ENCODE measurements at regions not wholly inside any gene's neighbourhood (a gene's known extent, or its start where the extent isn't known, plus 50 kb on each side); places are given as distances from the start of the nearest gene placed in this dataset.

DNA sequence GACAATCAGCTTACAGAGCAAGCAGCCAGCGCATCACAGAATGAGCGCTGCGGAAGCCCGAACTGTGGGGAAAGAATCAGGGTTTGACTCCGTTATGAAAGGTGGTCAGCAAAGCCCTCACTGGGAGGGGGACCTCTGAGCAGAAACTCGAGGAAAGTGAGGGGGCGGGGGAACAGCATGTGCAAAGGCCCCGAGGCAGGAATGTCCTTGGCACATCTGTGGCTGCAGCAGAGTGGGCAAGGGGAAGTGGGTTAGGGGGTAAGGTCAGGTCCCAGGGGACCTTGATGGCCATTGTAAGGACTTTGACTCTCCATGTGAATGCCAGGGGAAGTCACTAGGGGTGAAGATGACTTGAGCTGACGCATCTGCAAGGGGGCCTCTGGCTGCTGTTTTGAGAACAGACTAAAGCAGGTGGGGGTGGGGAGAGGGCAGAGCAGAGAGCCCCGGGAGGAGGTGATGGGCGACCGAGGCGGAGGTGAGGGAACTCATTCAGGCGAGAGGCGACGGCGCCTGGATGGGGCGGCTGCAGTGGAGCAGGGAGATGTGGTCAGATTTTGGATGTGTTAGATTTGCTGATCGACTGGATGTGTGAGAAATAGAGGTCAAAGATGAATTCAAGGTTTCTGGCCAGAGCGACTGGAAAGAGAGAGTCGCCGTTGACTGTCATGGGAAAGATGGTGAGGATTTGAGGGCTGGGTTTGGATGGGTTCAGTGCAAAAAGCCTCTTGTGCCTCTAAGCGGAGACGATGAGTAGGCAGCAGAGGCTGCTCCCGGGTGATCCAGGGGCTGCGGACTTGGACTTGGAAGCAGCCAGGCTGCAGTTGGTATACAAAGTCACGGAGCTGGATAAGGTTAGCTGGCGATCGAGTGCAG is 108.0 kb upstream of the ZBTB40 start:
- DNase-seq (ENCODE audit: extremely low spot score): no peak
- Histone ChIP-seq H3K27ac (ENCODE audit: low read depth) (no peak overlapping the region), H3K4me3 (ENCODE audit: low read depth, low read length) (no peak overlapping the region), H3K36me3 (ENCODE audit: insufficient read depth) (no peaks in the 10 kb centered on the region), H3K4me1 (ENCODE audit: insufficient read depth) (no peaks in the 10 kb centered on the region)
- WGBS: 63% methylated on average over 29 of the region's 29 CpGs

DNA sequence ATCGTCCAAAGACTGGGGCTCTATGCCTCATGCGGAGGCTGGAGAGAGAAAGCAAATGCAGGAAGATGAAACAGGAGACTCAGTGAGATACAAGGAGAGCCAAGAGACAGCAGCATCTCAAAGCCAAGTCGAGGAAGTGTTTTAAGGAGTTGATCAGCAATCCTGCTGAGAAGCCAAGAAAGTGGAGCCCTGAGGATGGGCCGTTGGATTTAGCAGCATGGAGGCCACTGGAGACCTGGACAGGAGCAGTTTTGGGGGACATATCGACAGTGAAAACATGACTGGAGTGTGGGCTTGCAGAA is 107.4 kb upstream of the ZBTB40 start:
- no peaks in the 10 kb centered on the region for H3K36me3 ChIP-seq (ENCODE audit: insufficient read depth)
- no peak overlapping the region for H3K27ac ChIP-seq (ENCODE audit: low read depth)
- no peak for DNase-seq (ENCODE audit: extremely low spot score)
- no peak overlapping the region for H3K4me3 ChIP-seq (ENCODE audit: low read depth, low read length)
- H3K4me1 ChIP-seq (ENCODE audit: insufficient read depth): no peaks in the 10 kb centered on the region
- WGBS: 43% methylated on average over 5 of the region's 5 CpGs

DNA sequence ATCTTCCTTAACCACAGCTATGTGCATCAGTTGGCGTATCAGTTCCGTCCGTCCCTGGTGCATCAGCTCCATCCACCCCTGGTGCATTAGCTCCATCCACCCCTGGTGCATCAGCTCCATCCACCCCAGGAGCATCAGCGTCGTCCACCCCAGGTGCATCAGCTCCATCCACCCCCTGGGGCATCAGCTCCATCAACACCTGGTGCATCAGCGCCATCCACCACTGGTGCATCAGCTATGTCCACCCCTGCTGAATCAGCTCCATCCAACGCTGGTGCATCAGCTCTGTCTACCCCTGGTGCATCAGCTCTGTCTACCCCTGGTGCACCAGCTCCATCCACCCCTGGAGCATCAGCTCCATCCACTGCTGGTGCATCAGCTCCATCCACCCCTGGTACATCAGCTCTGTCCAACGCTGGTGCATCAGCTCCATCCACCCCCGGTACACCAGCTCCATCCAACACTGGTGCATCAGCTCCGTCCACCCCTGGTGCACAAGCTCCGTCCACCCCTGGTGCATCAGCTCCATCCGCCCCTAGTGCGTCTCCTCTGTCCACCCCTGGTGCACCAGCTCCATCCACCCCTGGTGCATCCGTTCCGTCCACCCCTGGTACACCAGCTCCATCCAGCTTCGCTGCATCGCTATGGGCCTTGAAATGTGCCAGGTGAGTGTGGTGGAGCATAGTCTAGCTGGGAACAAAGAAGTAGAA is 106.6 kb upstream of the ZBTB40 start:
- H3K27ac ChIP-seq (ENCODE audit: low read depth): no peak overlapping the region
- no peaks in the 10 kb centered on the region for H3K36me3 ChIP-seq (ENCODE audit: insufficient read depth)
- H3K4me3 ChIP-seq (ENCODE audit: low read depth, low read length): no peak overlapping the region
- no peaks in the 10 kb centered on the region for H3K4me1 ChIP-seq (ENCODE audit: insufficient read depth)
- WGBS: 91% methylated on average over 17 of the region's 17 CpGs
- DNase-seq (ENCODE audit: extremely low spot score): no peak

DNA sequence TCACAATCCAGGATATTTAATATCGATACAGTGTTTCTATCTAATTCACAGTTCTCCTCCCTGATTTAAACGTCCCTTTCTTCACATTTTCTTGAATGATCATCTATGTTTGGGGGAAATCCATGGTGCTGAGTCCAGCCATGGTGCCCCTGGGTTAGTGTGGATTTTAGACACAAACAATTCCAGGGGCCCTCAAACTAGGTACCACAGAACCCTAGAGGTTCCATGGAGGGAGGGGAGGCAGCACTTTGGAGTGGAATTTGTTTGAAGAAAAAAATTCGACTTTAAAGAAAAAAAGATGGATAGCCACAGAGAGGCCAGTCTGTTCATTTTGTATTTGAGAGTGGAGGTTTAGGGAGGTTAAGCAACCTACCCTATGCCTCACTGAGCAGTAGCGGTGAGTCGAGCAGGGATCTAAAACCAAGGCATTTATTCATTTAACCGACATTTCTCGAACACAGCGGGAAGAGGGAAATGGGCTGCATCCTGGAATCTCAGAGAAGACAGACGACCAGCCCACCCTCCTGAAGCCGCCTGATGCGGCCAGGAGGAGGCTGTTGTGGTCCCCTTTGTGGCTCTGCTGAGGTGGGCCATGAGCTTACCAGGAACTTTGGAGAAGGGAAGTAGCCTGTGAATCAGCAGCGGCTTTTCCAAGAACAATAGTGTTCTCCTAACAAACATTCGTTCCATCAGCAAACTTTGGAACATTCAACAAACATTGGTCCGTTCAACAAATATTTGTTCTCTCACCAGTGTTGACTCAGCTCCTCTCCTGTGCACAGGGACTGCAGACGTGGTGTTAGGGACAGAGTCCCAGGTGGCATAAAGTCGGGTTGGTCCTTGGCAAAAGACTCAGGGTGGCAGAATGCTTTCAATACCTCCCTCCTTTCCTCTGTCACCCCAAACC is 103.5 kb upstream of the ZBTB40 start:
- no peaks in the 10 kb centered on the region for H3K36me3 ChIP-seq (ENCODE audit: insufficient read depth)
- WGBS: 71% methylated on average over 16 of the region's 16 CpGs
- no peaks in the 10 kb centered on the region for H3K4me1 ChIP-seq (ENCODE audit: insufficient read depth)
- no peak overlapping the region for H3K4me3 ChIP-seq (ENCODE audit: low read depth, low read length)
- no peak overlapping the region for H3K27ac ChIP-seq (ENCODE audit: low read depth)
- no peak for DNase-seq (ENCODE audit: extremely low spot score)

DNA sequence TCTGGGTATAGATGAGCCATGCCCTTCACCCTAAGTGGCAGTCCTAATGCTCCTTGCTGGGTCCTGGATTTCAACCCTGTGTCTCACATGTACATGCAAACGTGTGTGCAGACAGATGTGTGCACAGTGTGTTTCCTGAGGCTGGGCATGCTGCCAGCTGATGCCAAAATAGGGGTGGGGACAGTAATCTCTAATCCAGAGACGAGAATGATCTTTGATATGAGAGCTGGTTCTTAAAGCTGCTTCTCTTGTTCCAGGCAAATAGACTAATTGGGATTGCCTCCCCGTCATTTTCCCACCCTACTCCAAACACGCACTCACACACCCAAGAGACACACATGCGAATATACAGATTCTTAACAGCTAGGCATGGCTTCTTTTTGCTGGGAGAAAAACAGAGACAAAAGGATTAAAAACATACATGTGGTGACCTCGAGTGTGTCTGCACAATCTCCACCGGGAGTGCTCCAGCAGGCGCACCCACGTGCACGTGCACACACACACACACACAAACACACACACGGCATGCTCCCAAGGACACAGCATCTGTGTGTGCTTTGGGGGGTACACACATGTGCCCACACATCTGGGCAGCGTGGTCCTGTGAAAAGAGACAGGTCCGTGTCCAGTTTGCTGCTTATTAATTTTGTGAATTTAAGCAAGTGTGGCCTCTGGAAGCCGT is 102.1 kb upstream of the ZBTB40 start:
- Histone ChIP-seq H3K4me3 (ENCODE audit: low read depth, low read length) (no peak overlapping the region), H3K27ac (ENCODE audit: low read depth) (no peak overlapping the region), H3K4me1 (ENCODE audit: insufficient read depth) (no peaks in the 10 kb centered on the region), H3K36me3 (ENCODE audit: insufficient read depth) (no peaks in the 10 kb centered on the region)
- no peak for DNase-seq (ENCODE audit: extremely low spot score)
- WGBS: 35% methylated on average over 14 of the region's 14 CpGs

DNA sequence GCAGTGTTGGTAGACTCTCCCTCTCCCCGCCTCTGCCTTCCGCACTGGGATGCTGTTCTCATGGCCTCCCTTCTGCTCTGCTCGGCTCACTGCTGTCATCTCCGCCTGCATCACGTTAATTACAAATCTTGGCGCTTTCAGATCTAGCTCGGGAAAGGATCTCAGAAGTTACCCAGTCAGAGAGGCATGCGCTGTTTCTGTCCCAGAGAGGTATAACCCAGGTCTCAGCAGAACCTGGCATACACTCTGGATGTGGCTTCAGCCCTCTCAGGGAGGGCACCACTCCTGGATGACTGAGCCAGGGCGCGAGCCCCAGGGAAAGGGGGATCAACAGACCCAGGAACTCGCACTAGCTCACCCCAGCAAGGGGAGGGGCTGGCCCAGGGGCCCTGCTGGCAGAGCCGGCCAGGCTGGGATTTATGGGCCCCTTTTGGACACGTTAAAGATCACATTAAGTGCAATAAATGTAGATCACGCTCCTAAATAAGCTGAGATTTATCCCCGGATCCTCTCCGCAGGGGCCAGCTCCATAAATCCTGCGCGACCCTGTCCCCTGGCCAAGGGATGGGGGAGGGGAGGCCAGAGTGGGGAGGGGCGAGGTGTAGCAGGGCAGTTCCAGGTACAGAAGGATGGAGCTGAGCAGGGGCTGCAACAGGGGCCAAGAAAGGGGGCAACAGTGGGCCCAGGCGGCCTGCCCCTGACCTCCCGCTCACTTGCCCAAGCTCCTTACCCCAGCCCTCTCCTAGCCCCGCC is 101.3 kb upstream of the ZBTB40 start:
- Histone ChIP-seq H3K4me1 (ENCODE audit: insufficient read depth) (no peaks in the 10 kb centered on the region), H3K27ac (ENCODE audit: low read depth) (no peak overlapping the region), H3K36me3 (ENCODE audit: insufficient read depth) (no peaks in the 10 kb centered on the region), H3K4me3 (ENCODE audit: low read depth, low read length) (no peak overlapping the region)
- peak; percentile 70 for DNase-seq (ENCODE audit: extremely low spot score)
- 10% methylated on average over 22 of the region's 22 CpGs for whole genome bisulfite sequencing

DNA sequence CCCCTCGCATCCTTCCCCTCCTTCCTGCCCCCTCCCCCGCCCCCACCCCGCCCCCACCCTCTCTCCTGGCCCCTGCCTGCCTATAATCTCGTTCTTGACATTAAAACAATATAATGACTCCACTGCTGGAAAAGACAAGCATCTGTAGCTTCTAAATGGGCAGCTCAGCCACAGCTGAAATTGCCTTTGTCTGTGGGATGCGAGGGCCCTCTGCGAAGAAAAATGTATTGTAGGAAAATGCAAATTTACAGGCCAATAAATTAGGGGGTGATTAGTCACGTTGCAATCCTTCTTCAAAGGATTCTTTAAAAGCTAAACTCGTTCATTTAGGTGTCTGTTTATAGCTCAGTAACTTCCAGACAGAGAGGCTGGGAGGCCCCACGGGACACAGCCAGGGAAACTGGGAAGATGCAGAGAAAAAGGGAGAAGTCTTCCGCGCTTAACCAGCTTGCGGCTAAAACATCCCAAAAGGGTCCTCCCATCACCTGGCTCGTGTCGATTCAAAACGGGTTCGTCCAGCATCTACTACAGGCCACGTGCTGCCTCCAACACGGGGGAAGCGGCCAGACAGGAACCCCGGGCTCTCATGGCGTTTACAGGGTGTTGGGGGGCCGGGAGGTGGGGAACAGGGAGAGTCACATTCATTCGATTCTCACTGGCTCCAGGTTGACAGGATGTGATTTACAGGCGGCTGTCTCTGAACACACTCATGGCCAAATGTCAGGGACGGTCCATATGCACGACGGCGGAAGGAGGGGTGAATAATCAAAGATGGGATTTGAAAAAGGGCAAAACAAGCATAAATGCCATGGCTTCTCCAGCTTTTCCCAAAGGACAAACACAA is 100.5 kb upstream of the ZBTB40 start:
- 18% methylated on average over 27 of the region's 28 CpGs for WGBS
- no peak overlapping the region for H3K27ac ChIP-seq (ENCODE audit: low read depth)
- no peaks in the 10 kb centered on the region for H3K4me1 ChIP-seq (ENCODE audit: insufficient read depth)
- DNase-seq (ENCODE audit: extremely low spot score): peak; percentile 71
- H3K4me3 ChIP-seq (ENCODE audit: low read depth, low read length): no peak overlapping the region
- H3K36me3 ChIP-seq (ENCODE audit: insufficient read depth): no peaks in the 10 kb centered on the region

DNA sequence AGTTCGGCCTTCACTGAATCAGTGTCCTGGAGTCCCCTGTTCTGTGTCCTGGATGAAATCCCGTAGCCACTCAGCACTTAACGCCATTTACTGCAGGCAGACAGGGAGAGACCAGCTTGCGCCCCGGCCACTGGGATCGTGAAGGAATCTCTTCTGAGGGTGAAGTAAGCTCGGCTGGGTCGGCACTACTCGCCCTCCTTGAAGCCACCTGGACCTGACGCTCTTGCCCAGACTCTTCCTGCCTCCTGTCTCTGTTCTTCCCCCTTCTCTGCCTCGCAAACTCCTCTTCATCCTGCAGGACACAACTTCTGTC is 99.9 kb upstream of the ZBTB40 start:
- Histone ChIP-seq H3K4me3 (ENCODE audit: low read depth, low read length) (no peak overlapping the region), H3K27ac (ENCODE audit: low read depth) (no peak overlapping the region), H3K4me1 (ENCODE audit: insufficient read depth) (no peaks in the 10 kb centered on the region), H3K36me3 (ENCODE audit: insufficient read depth) (no peaks in the 10 kb centered on the region)
- WGBS: 31% methylated on average over 11 of the region's 11 CpGs
- DNase-seq (ENCODE audit: extremely low spot score): no peak

DNA sequence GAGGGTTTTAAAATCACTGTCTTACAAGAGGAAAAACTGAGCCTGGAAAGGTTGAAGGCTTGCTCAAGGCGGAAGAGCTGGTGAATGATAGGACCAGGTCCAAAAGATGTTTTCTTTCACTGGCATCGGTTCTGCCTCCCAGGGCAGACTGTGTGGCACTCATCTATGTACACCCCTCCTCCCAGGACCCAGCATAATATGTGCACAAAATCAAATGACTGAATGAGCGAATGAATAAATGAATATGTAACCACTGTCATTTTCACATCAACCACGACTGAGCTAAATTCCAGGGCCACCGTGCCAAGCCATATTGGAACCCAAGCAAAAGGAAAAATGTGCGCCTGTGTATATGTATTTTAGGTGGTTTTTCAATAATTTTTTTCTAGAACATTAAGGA is 99.3 kb upstream of the ZBTB40 start:
- Histone ChIP-seq H3K36me3 (ENCODE audit: insufficient read depth) (no peaks in the 10 kb centered on the region), H3K4me3 (ENCODE audit: low read depth, low read length) (no peak overlapping the region), H3K27ac (ENCODE audit: low read depth) (no peak overlapping the region), H3K4me1 (ENCODE audit: insufficient read depth) (no peaks in the 10 kb centered on the region)
- WGBS: 85% methylated on average over 6 of the region's 6 CpGs
- no peak for DNase-seq (ENCODE audit: extremely low spot score)

DNA sequence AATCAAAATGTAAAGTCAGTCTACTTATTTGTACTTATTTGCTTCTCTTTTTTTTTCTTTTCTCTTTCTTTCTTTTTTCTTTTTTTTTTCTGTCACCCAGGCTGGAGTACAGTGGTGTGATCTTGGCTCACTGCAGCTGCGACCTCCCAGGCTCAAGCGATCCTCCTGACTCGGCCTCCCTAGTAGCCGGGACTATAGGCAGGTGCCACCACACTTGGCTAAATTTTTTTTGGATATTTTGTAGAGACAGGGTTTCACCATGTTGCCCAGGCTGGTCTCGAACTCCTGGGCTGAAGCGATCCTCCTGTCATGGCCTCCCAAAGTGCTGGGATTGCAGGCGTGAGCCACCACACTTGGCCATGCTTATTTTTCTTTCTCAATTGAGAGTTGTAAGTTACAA is 98.8 kb upstream of the ZBTB40 start:
- no peaks in the 10 kb centered on the region for H3K4me1 ChIP-seq (ENCODE audit: insufficient read depth)
- H3K36me3 ChIP-seq (ENCODE audit: insufficient read depth): no peaks in the 10 kb centered on the region
- H3K27ac ChIP-seq (ENCODE audit: low read depth): no peak overlapping the region
- no peak for DNase-seq (ENCODE audit: extremely low spot score)
- H3K4me3 ChIP-seq (ENCODE audit: low read depth, low read length): no peak overlapping the region
- 94% methylated on average over 7 of the region's 7 CpGs for WGBS

DNA sequence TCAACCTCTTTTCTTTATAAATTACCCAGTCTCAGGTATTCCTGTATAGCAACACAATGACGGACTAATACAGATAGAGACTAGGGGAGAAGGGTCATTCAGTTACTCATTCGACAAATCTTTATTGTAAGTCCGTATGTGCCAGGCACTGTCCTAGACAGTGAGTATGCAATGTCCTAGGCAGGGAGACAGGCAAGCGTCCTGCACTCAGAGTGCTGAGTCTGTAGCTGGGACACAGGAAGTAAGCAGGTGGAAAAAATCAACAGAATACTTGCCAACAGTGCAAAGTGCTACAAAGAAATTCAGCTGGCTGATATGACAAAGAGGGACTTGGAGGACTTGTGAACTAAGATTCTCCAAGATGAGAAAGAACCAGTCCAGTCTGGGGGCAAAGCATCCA is 92.2 kb upstream of the ZBTB40 start:
- DNase-seq (ENCODE audit: extremely low spot score): no peak
- Histone ChIP-seq H3K4me1 (ENCODE audit: insufficient read depth) (no peaks in the 10 kb centered on the region), H3K36me3 (ENCODE audit: insufficient read depth) (no peaks in the 10 kb centered on the region), H3K4me3 (ENCODE audit: low read depth, low read length) (no peak overlapping the region), H3K27ac (ENCODE audit: low read depth) (no peak overlapping the region)
- WGBS: 74% methylated on average over 4 of the region's 4 CpGs

DNA sequence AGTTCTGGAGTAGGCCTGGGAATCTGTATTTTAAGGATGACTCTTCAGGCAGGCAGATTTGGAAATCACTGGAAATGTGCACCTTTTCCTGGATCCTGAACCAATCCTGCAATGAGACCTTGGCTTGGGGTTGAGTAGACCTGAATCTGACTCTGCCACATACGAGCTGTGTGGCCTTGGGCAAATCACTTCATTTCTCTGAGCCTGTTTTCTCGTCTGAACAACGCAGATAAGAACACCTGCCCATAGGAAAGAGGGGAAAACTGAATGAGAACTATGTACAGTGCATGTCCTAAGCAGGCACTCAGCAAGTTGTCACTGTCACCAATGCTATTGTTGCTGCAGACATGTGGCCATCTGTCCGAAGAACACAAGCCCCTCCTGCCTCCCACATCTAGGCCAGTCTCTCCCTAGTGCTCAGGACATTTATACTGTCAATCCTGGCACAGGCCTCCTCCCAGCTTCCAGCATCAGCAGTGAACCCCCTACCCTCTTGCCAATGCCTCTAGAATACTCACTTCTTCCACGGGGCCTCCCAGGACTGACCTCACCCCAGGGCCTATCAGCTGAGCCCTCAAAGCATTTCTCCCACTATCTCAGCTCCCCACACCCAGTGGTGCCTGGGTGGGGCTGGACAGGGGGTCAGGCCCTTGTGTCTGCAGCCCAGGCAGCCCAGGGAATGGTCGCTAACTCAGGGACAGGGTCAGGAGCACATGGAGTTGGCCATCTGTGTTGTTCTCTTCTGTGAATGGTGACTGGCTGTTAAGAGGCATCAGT is 88.8 kb upstream of the ZBTB40 start:
- no peaks in the 10 kb centered on the region for H3K36me3 ChIP-seq (ENCODE audit: insufficient read depth)
- no peak overlapping the region for H3K27ac ChIP-seq (ENCODE audit: low read depth)
- H3K4me3 ChIP-seq (ENCODE audit: low read depth, low read length): no peak overlapping the region
- DNase-seq (ENCODE audit: extremely low spot score): no peak
- WGBS: 89% methylated on average over 6 of the region's 6 CpGs
- no peaks in the 10 kb centered on the region for H3K4me1 ChIP-seq (ENCODE audit: insufficient read depth)
